WTC11 (cell line): ENCODE measurements at regions not wholly inside any gene's neighbourhood (a gene's known extent, or its start where the extent isn't known, plus 50 kb on each side); places are given as distances from the start of the nearest gene placed in this dataset.

Experiments
- ATAC-seq: fragments of 200-7000 bp; cut with Tn5 transposase; 2 replicates; pipeline ENCODE4 v1.10.0; 2021; ENCODE audit warnings: mild to moderate bottlenecking, moderate library complexity
- CTCF ChIA-PET: fragments of 300-600 bp; sonication (Branson Sonifier 250); formaldehyde crosslinking; loops from one replicate; lab custom pipeline; 2021; ENCODE audit warnings: antibody characterized with exemption; lab: Charles Lee
- POLR2A ChIA-PET: fragments of 350-600 bp; sonication (Branson Sonifier 250); formaldehyde crosslinking; loops from one replicate; lab custom pipeline; 2021; ENCODE audit warnings: antibody characterized with exemption; lab: Charles Lee
- DNase-seq: peaks from one replicate; pipeline ENCODE4 v3.0.0; 2021; ENCODE audit warnings: low spot score
- H3K27ac Mint-ChIP-seq: 2 replicates; pipeline ENCODE4 v1.8.0; 2021; ENCODE audit warnings: mixed read lengths
- H3K27me3 Mint-ChIP-seq: 2 replicates; pipeline ENCODE4 v1.8.0; 2021; ENCODE audit warnings: low read depth, mild to moderate bottlenecking, moderate library complexity, mixed read lengths
- H3K36me3 Mint-ChIP-seq: 2 replicates; pipeline ENCODE4 v1.8.0; 2021; ENCODE audit warnings: mixed read lengths
- H3K4me1 Mint-ChIP-seq: 2 replicates; pipeline ENCODE4 v1.8.0; 2022; ENCODE audit warnings: mixed read lengths
- H3K4me3 Mint-ChIP-seq: 2 replicates; pipeline ENCODE4 v1.8.0; 2021; ENCODE audit warnings: mild to moderate bottlenecking, moderate library complexity, mixed read lengths
- H3K9me3 Mint-ChIP-seq: 2 replicates; pipeline ENCODE4 v1.8.0; 2021; ENCODE audit warnings: mixed read lengths
- AR ChIP-seq: fragments of 250-450 bp; sonication (Bioruptor Pico); IDR thresholded peaks from 2 replicates; pipeline ENCODE4 v1.9.0; 2021; ENCODE audit warnings: mild to moderate bottlenecking
- ARID4B ChIP-seq: sonication (generic); formaldehyde crosslinking; IDR thresholded peaks from 2 replicates; pipeline ENCODE4 v1.8.0; 2023; ENCODE audit warnings: missing genetic modification reagents, mild to moderate bottlenecking, borderline replicate concordance
- CREM ChIP-seq: sonication (generic); formaldehyde crosslinking; IDR thresholded peaks from 2 replicates; pipeline ENCODE4 v1.8.1; 2022; ENCODE audit warnings: mild to moderate bottlenecking, missing genetic modification reagents, moderate library complexity
- E2F4 ChIP-seq: sonication (generic); formaldehyde crosslinking; IDR thresholded peaks from 2 replicates; pipeline ENCODE4 v1.8.1; 2022; ENCODE audit warnings: low read depth, mild to moderate bottlenecking, moderate library complexity, missing genetic modification reagents, borderline replicate concordance
- ELF4 ChIP-seq: sonication (generic); formaldehyde crosslinking; IDR thresholded peaks from 2 replicates; pipeline ENCODE4 v1.8.1; 2022; ENCODE audit warnings: low read depth, mild to moderate bottlenecking, moderate library complexity, missing genetic modification reagents
- EMX1 ChIP-seq: fragments of 250-450 bp; sonication (Bioruptor Pico); IDR thresholded peaks from 2 replicates; pipeline ENCODE4 v1.8.0; 2021; ENCODE audit warnings: mild to moderate bottlenecking
- ETV6 ChIP-seq: sonication (generic); formaldehyde crosslinking; IDR thresholded peaks from 2 replicates; pipeline ENCODE4 v1.8.1; 2022; ENCODE audit warnings: mild to moderate bottlenecking, missing genetic modification reagents
- GTF2I ChIP-seq: fragments of 250-450 bp; sonication (Bioruptor Pico); conservative IDR thresholded peaks from 2 replicates; pipeline ENCODE4 v1.4.0; 2021; ENCODE audit warnings: mild to moderate bottlenecking
- HMGA2 ChIP-seq: fragments of 250-450 bp; sonication (Bioruptor Pico); IDR thresholded peaks from 2 replicates; pipeline ENCODE4 v1.4.0; 2021; ENCODE audit warnings: mild to moderate bottlenecking, moderate library complexity
- JUN ChIP-seq: sonication (generic); formaldehyde crosslinking; IDR thresholded peaks from 2 replicates; pipeline ENCODE4 v1.8.0; 2023; ENCODE audit warnings: mild to moderate bottlenecking, missing genetic modification reagents
- KAT7 ChIP-seq: sonication (generic); formaldehyde crosslinking; IDR thresholded peaks from 2 replicates; pipeline ENCODE4 v1.8.1; 2023; ENCODE audit warnings: missing genetic modification reagents, mild to moderate bottlenecking, borderline replicate concordance
- NFATC4 ChIP-seq: fragments of 250-450 bp; sonication (Bioruptor Pico); IDR thresholded peaks from 2 replicates; pipeline ENCODE4 v1.9.0; 2021; ENCODE audit warnings: mild to moderate bottlenecking
- NFYB ChIP-seq: sonication (generic); formaldehyde crosslinking; conservative IDR thresholded peaks from 2 replicates; pipeline ENCODE4 v1.8.0; 2022; ENCODE audit warnings: low read depth, missing genetic modification reagents
- NR2C2 ChIP-seq: sonication (generic); formaldehyde crosslinking; IDR thresholded peaks from 2 replicates; pipeline ENCODE4 v1.8.0; 2022; ENCODE audit warnings: mild to moderate bottlenecking, missing genetic modification reagents
- SMAD4 ChIP-seq: sonication (generic); formaldehyde crosslinking; IDR thresholded peaks from 2 replicates; pipeline ENCODE4 v1.8.0; 2022; ENCODE audit warnings: mild to moderate bottlenecking, missing genetic modification reagents
- TCF7 ChIP-seq: sonication (generic); formaldehyde crosslinking; IDR thresholded peaks from 2 replicates; pipeline ENCODE4 v1.8.0; 2022; ENCODE audit warnings: mild to moderate bottlenecking, low read depth, missing genetic modification reagents, moderate library complexity
- TEAD4 ChIP-seq: sonication (generic); formaldehyde crosslinking; IDR thresholded peaks from 2 replicates; pipeline ENCODE4 v1.8.0; 2022; ENCODE audit warnings: mild to moderate bottlenecking, missing genetic modification reagents
- USF1 ChIP-seq: sonication (generic); formaldehyde crosslinking; IDR thresholded peaks from 2 replicates; pipeline ENCODE4 v1.8.0; 2022; ENCODE audit warnings: mild to moderate bottlenecking, missing genetic modification reagents
- ZBTB43 ChIP-seq: sonication (generic); formaldehyde crosslinking; IDR thresholded peaks from 2 replicates; pipeline ENCODE4 v1.8.1; 2023; ENCODE audit warnings: mild to moderate bottlenecking, missing genetic modification reagents
- ZNF232 ChIP-seq: sonication (generic); formaldehyde crosslinking; IDR thresholded peaks from 2 replicates; pipeline ENCODE4 v1.8.0; 2022; ENCODE audit warnings: mild to moderate bottlenecking, missing genetic modification reagents
- ZNF263 ChIP-seq: sonication (generic); formaldehyde crosslinking; IDR thresholded peaks from 2 replicates; pipeline ENCODE4 v1.8.1; 2022; ENCODE audit warnings: low read depth, mild to moderate bottlenecking, moderate library complexity, missing genetic modification reagents
- ZNF317 ChIP-seq: sonication (generic); formaldehyde crosslinking; IDR thresholded peaks from 2 replicates; pipeline ENCODE4 v1.8.1; 2023; ENCODE audit warnings: low read depth, mild to moderate bottlenecking, moderate library complexity, missing genetic modification reagents, borderline replicate concordance
- ZNF423 ChIP-seq: fragments of 250-450 bp; sonication (Bioruptor Pico); IDR thresholded peaks from 2 replicates; pipeline ENCODE4 v2.1.2; 2022; ENCODE audit warnings: mild to moderate bottlenecking, moderate library complexity

GRCh38 chr1:228900099-228900885 lies 165.0 kb downstream of the RHOU start (continued):
- no peak for TF ChIP-seq AR (CRISPR knock-in tag)
- no peak for TF ChIP-seq TEAD4

- no peak for ATAC-seq
- Mint-ChIP-seq H3K4me3 (no peak overlapping the region), H3K27ac (no peak overlapping the region), H3K36me3 (no peaks in the 10 kb centered on the region), H3K9me3 (no peaks in the 10 kb centered on the region)
- POLR2A ChIA-PET = no interaction called here
- DNase-seq = no peak
- TF ChIP-seq NFATC4 (CRISPR knock-in tag) (no peak), ARID4B (CRISPR knock-in tag) (no peak), ETV6 (CRISPR knock-in tag) (no peak), TCF7 (CRISPR knock-in tag) (no peak), NFYB (CRISPR knock-in tag) (no peak), SMAD4 (CRISPR knock-in tag) (no peak), CREM (no peak), E2F4 (no peak)
- TF ChIP-seq, all 79 proteins: peak for 0
- CTCF ChIA-PET = interaction anchor here (0.9 to 1.3 kb wide), 2 partner anchors 17 to 355 kb away, joined by 3 read pairs; no protein-coding TSS in a partner anchor
- peaks cover 25% of the 10 kb centered on the region for H3K4me1 Mint-ChIP-seq
- H3K27me3 Mint-ChIP-seq = no peaks in the 10 kb centered on the region
These were observed 165.7 kb downstream of the RHOU start for GRCh38 chr1:228900886-228901392.

GRCh38 chr1:228901936-228902681 lies 166.8 kb downstream of the RHOU start:
- ChIA-PET POLR2A (no interaction called here), CTCF (interaction anchor here (0.9 kb wide), 1 partner anchor 353 kb away, joined by 3 read pairs; no protein-coding TSS in a partner anchor)
- DNase-seq = no peak
- H3K4me1 Mint-ChIP-seq = peaks cover 25% of the 10 kb centered on the region
- no peaks in the 10 kb centered on the region for H3K36me3 Mint-ChIP-seq
- H3K4me3 Mint-ChIP-seq = no peak overlapping the region
- no peaks in the 10 kb centered on the region for H3K9me3 Mint-ChIP-seq
- ATAC-seq = no peak
- no peaks in the 10 kb centered on the region for H3K27me3 Mint-ChIP-seq
- H3K27ac Mint-ChIP-seq = no peak overlapping the region
- TF ChIP-seq ZNF317 (no peak), JUN (CRISPR knock-in tag) (no peak), EMX1 (CRISPR knock-in tag) (no peak), HMGA2 (CRISPR knock-in tag) (no peak), NR2C2 (CRISPR knock-in tag) (no peak), ELF4 (no peak), GTF2I (CRISPR knock-in tag) (no peak), ZNF423 (CRISPR knock-in tag) (no peak), ZNF263 (CRISPR knock-in tag) (no peak), KAT7 (CRISPR knock-in tag) (no peak), USF1 (CRISPR knock-in tag) (no peak), ZBTB43 (no peak), ZNF232 (no peak)
